PC-9 (cell line): ENCODE measurements at regions not wholly inside any gene's neighbourhood (a gene's known extent, or its start where the extent isn't known, plus 50 kb on each side); places are given as distances from the start of the nearest gene placed in this dataset.

Experiments used
- CTCF ChIP-seq: fragments of 200-600 bp; sonication (generic); conservative IDR thresholded peaks from 2 replicates; pipeline ENCODE4 v1.6.1; 2017; ENCODE audit warnings: mixed run types, antibody characterized with exemption, mild to moderate bottlenecking, moderate library complexity
- EZH2 ChIP-seq: fragments of 200-600 bp; sonication (generic); IDR thresholded peaks from 2 replicates; pipeline ENCODE4 v1.8.0; 2017; ENCODE audit warnings: antibody characterized with exemption, low read depth

GRCh38 chr14:25911831-25912230, 686.0 kb downstream of the NOVA1 start:
- TF ChIP-seq CTCF (no peak), EZH2 (no peak)
